Mammary epithelial cell (primary cell): ENCODE measurements at regions not wholly inside any gene's neighbourhood (a gene's known extent, or its start where the extent isn't known, plus 50 kb on each side); places are given as distances from the start of the nearest gene placed in this dataset.

Experiments used
- CTCF ChIP-seq, 2 donors: IDR thresholded peaks in 1 of 2; conservative IDR thresholded peaks in 1 of 2; 2 replicates each; pipeline ENCODE4 v1.5.1; 2011 to 2012; ENCODE audit warnings: inconsistent platforms in 2 of 2, low read length in 2 of 2, mild to moderate bottlenecking in 2 of 2, control low read depth in 1 of 2, low read depth in 1 of 2; ENCODE audit not compliant: insufficient read depth in 1 of 2; ENCODE audit errors: extremely low read depth in 1 of 2
- EZH2 ChIP-seq: IDR thresholded peaks from 2 replicates; pipeline ENCODE4 v1.6.1; 2012; ENCODE audit warnings: low read length, inconsistent platforms, borderline replicate concordance

- TF ChIP-seq CTCF (conservative IDR thresholded peaks at IDR 0.05 in 1 of 2, IDR thresholded peaks at IDR 0.05 in 1 of 2; ENCODE audit: extremely low read depth in 1 of 2, insufficient read depth in 1 of 2, low read depth in 1 of 2, low read length in 2 of 2) (no peak), EZH2 (no peak)
Observed at GRCh38 chr7:34312624-34313023, 345.4 kb upstream of the NPSR1 start.
